GM18507 (cell line): ENCODE measurements at regions not wholly inside any gene's neighbourhood (a gene's known extent, or its start where the extent isn't known, plus 50 kb on each side); places are given as distances from the start of the nearest gene placed in this dataset.
"Not testable (repeated sequence)": the region's sequence is repeated elsewhere in the genome, so short reads cannot be mapped to it uniquely, and the experiment has no call there.

ENCODE experiments used
- DNase-seq: peaks from one replicate; pipeline ENCODE4 v3.0.0; 2011; ENCODE audit warnings: low read depth; ENCODE audit not compliant: insufficient read length; ENCODE audit errors: extremely low spot score
- FAIRE-seq: peaks from 2 replicates; lab custom pipeline; 2011; peaks lifted over from hg19 to GRCh38; lab: Jason Lieb, UNC

DNA sequence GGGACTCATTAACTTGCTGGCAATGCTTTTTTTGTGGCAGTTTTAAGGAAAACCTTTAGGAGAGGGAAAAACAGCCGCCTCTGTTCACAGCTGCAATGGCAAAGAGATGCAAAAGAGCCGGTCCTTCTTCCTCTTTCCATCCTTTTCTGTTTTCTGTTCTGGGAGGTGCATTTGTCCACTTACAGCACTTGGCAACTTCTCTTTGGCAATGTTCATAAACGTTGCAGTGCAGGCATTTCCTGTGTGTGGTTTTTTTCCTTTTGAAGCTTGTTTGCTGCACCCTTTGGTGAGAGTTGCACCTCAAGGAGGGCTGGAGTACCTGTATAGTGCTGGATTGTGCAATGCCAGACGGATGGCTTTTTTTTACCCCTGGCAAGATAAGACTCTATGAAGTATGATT is 53.9 kb upstream of the HABP2 start:
- DNase-seq (no peak), FAIRE-seq (no peak)

DNA sequence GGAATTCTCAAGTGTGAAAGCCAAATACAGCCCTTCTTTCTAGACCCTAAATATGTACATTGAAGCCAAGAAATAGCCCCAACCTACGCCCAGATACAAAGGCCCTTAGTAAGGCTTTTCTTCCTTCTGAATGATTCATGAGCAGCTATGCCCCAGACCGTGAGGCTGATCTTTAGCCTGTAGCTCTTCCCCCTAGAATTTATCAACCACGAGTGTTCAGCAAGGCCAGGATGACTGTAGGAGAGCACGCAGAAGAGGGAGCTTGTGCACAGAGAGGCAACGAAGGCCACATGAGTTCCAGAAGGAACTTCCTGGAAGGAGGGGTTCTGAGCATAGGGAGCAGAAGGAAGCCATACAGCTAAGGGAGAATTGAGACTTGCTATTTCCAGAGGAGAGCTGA is 53.0 kb upstream of the HABP2 start:
- FAIRE-seq (no peak), DNase-seq (no peak)

DNA sequence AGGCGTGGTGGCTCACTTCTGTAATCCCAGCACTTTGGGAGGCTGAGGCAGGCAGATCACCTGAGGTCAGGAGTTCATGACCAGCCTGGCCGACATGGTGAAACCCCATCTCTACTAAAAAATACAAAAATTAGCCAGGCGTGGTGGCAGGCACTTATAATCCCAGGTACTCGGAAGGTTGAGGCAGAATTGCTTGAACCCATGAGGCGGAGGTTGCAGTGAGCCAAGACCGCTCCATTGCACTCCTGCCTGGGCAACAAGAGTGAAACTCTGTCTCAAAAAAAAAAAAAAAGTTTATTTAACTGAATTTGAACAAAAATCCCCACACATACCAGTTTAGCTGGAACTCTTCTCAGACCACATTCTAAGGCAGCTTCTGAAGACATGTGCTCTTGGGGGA is 51.8 kb upstream of the HABP2 start:
- not testable (repeated sequence) for DNase-seq, FAIRE-seq
